LHCN-M2 (cell line): ENCODE measurements at regions not wholly inside any gene's neighbourhood (a gene's known extent, or its start where the extent isn't known, plus 50 kb on each side); places are given as distances from the start of the nearest gene placed in this dataset.

ENCODE experiments used
- DNase-seq: peaks from one replicate; pipeline ENCODE4 v3.0.0-alpha.2; 2012; ENCODE audit warnings: low read depth

DNA sequence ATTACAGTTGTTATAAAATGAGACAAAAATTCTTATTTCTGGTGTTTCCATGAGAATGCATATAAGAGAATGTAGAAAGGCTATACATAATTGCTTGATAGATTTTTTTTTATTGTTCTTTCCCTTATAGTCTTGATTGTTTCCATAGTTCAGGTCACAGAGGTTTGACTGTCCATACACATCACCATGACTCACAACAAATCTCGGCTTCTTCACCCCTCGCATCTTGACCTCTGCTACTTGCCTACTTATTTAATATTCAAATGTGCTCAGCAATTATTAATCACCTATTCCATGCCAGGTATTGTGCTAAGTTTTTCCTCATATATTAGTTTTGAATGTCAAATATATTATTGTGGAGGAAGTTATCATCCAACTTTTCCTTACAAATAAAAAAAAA, 789.6 kb downstream of the RNF144A start:
- peak; percentile 2 for DNase-seq

- peak; percentile 30 for DNase-seq
Observed at GRCh38 chr2:7707723-7708122, 790.5 kb downstream of the RNF144A start.

DNA sequence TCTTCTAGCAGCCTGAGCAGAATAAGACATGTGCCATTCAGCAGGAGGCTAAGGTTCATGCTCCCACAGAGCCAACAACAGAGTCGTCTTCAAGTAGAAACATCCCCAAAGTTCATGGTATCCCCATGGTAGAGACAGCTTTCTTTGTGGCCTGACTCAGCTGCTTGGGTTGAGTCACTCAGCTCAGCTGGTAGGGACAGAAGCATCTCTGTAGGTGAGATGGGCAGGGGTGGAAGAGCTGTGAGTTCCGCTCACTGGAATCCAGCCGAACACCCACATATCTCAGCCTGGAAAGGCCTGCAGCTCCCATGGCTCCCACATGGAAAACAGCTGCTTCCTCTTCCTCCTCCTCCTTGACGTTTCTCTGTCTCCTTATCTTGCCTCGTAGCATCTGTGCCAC, 792.7 kb downstream of the RNF144A start:
- peak; percentile 21 for DNase-seq

DNA sequence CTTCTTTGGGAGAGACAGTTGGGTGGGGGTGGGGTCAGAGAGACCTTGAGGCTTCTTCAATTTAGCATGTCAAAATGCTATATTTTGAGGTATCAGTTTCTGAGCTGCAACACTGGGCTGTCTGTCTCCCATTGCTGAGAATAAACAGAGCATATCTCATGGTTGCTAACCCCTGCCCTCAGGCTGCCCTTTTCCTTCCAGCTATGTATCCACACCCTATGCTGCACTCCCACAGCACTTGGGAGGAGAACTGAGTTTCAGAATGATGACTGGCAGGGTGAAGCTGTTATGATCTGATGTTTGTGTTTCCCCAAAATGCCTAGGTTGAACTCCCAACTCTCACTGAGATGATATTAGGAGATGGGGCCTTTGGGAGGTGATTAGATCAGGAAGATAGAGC, 794.0 kb downstream of the RNF144A start:
- DNase-seq = no peak

DNA sequence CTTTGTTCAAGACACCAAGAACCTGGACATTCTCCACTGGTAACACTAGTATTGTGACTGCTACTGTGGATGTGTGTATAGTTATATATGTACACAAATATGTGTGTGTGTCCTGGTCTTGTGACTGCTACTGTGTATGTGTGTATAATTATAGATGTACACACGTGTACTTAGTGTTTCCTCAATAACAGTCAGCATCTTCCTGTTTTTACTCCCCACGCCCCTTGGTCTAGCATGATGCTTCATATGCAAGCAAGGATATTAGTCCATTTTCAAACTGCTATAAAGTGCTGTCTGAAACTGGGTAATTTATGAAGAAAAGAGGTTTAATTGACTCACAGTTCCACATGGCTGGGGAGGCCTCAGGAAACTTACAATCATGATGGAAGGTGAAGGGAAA, 802.7 kb downstream of the RNF144A start:
- DNase-seq = no peak

GRCh38 chr2:7721413-7721995, 804.3 kb downstream of the RNF144A start:
- DNase-seq = no peak

GRCh38 chr2:7722212-7722910, 805.1 kb downstream of the RNF144A start:
- DNase-seq = no peak

DNA sequence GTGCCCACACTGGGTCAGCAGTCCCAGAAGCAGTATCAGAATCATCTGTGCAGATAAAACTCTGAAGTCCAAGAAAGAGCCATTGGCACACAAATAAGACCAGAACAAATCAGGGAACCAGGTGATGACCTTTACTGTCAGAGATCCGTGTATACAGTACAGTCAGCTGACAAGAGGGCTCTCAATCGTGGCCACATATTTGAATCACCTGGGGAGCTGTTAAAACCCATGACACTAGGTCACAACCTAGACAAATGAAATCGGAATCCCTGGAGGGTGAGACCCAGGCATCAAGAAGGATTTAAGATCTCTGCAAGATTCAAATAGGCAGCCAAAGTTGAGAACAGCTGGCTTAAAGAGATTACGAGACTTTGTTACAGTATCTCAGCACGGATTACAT, 807.1 kb downstream of the RNF144A start:
- DNase-seq = no peak

- DNase-seq = no peak
Observed at GRCh38 chr2:7725171-7725849, 808.1 kb downstream of the RNF144A start.

GRCh38 chr2:7725850-7726242, 808.6 kb downstream of the RNF144A start:
- no peak for DNase-seq

- no peak for DNase-seq
Observed at GRCh38 chr2:7726989-7727388, 809.8 kb downstream of the RNF144A start.

DNA sequence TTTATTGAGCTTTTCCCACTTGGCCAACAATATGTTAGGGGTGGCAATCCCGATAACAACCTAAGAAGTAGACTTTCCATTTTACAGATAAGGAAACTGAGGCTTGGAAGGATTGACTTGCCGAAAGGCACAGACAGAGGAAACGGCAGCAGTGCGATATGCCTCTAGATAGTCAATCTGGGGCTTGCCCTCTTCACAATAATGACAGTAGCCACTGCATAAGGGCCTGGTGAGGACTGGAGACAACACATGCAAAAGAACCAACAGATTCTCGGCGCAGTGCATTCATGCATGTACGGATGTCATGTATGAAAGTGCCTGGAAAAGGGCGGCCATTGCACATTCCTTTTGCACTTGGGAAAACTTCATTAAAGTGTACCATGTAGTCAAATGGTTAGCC, 811.2 kb downstream of the RNF144A start:
- DNase-seq = no peak

GRCh38 chr2:7730449-7730848, 813.2 kb downstream of the RNF144A start:
- DNase-seq = no peak

DNA sequence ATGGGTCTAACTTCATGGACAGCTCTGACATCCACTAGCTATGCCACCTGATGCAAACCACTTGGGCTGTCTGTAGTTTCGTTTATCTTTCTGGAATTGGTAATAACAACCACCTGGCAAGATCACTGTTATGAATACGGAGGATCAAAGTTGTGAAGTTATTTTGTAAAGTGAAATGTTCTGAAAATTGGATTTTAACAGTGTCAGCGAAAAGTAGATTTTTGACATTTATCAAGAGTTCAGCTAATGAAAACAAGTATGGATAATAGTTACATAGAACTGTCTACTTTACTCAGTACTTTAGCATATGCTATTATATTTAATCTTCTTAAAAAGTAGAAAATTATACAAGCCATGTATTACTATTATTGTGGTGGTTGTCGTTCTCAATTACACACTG, 813.8 kb downstream of the RNF144A start:
- no peak for DNase-seq

DNA sequence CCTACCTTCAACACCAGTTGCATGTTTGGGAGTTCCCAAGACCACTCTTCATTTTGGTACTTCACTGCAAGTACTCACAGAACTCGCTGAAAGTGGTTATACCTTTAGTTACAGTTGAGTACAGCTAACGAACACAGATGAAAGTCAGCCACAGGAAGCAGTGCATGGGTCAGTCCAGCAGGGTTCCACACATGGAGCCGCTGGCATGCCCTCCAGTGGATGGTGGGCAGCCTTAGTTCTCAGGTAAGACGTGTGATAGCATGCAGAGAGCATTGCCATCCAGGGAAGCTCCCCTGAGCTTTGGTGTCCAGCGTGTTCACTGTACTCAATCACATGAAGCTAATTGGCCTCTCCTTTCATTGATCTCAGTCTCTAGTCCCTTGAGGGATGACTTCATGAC, 815.3 kb downstream of the RNF144A start:
- DNase-seq = no peak

DNA sequence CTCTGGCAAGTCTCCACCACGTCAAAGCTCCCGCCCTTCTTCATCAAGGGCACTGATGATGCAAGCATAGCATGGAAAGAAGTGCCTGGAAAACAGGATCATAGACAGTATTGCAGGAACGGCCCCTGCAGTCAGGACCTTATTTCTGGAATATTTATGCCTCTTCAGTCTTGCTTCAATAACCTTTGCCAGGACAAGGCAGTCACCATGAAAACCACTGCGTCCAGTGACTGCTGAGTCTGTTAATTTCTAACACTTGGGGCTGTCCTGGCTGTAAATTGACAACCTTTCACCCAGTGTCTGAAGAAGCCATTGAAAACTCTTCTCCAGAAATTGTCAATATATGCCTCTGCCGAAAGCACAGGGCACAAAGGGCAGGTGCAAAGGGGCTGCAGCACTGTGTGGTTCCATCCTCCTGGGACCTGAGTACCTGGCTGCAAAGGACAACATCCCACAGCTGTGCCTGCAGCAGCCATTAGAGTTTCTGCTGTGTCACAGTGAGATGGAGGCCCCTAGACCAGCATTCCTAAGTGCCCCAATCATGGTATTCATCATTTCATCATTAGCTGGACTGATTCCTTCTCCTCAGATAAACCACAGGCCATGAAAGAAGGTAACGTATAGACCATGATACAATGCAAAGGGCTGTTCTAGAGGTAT, 819.6 kb downstream of the RNF144A start:
- DNase-seq = no peak

- DNase-seq = no peak
Observed at GRCh38 chr2:7738596-7738995, 821.4 kb downstream of the RNF144A start.

DNA sequence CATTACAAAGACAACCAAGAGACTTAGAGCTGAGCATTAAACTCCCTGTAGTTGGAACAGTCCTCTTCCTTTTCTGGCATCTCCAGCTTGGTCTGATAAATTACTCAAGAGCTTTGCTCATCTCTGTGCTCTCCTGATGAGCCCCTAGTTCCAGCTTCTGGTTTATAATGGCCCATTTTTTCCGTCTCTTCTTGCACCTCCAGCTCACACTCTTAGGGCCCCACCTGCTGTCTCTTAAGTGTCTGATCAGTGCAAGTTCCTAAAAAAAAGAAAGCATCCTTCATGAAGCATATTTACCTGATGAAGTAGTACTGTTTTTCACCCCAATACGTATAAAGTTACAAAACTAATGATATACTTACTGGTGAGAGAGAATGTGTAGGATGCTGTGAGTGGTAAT, 822.9 kb downstream of the RNF144A start:
- no peak for DNase-seq

- DNase-seq = no peak
Observed at GRCh38 chr2:7742301-7742700, 825.1 kb downstream of the RNF144A start.

DNA sequence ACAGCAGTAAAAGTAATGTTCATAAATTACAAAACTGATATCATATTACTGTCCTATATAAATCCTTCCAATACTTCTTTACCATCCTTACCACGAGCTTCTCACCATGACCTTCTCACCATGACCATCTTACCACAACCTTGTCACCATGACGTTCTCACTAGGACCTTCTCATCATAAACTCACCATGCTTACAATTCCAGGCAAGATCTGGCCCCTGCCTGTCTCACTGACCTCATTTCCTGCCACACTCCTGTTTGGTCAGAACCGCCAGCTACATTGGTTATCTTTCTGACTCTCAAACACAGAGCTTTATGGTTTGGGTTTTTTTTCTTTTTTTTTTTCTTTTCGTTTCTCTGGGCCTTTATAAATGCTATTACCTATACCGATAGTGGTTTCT, 827.6 kb downstream of the RNF144A start:
- no peak for DNase-seq

GRCh38 chr2:7745369-7745768, 828.2 kb downstream of the RNF144A start:
- DNase-seq = no peak

GRCh38 chr2:7748717-7749415, 831.7 kb downstream of the RNF144A start:
- no peak for DNase-seq
